SW480 (cell line): ENCODE measurements at regions not wholly inside any gene's neighbourhood (a gene's known extent, or its start where the extent isn't known, plus 50 kb on each side); places are given as distances from the start of the nearest gene placed in this dataset.
"Not testable (repeated sequence)": the region's sequence is repeated elsewhere in the genome, so short reads cannot be mapped to it uniquely, and the experiment has no call there.

Experiments used
- DNase-seq: peaks from one replicate; pipeline ENCODE4 v3.0.0-alpha.2; 2016; ENCODE audit warnings: low spot score

DNA sequence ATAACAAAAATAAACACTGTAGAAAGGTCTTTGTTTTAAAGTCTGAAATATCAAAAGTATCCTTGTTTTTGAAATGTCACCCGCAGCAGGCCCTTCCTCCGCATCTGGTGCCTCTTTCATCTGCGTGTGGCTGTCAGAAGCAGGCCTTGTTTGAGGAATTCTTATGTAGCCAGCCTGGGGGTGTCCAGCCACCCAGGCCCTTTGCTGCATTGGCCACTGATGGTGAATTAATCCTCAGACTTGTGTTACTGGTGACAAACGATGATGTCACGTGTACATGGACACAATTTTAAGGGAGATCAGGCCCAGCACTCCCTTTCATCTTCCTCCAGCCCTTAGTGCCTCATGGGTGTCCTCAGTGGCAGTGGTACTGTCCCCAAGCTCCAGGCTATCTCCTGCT is 208.0 kb upstream of the GALNT2 start:
- no peak for DNase-seq

DNA sequence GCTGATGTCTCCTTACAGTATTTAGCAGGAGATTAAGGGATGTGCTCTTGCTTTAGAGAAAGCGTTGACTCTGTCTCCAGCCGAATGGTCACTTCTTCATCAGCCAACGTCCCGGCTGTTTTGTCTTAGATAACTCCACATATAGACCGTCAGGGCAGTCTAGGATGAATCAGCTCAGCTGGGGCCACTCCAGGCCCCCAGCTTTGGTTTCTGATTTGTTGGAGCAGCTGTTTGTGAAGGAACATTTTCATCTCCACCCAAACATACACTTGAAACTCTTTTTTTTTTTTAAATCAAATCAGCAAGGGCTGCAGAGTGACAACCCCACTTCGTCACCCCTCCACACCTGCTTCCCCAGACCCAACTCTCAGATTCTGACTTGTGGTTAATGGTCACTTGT is 206.1 kb upstream of the GALNT2 start:
- DNase-seq = no peak

DNA sequence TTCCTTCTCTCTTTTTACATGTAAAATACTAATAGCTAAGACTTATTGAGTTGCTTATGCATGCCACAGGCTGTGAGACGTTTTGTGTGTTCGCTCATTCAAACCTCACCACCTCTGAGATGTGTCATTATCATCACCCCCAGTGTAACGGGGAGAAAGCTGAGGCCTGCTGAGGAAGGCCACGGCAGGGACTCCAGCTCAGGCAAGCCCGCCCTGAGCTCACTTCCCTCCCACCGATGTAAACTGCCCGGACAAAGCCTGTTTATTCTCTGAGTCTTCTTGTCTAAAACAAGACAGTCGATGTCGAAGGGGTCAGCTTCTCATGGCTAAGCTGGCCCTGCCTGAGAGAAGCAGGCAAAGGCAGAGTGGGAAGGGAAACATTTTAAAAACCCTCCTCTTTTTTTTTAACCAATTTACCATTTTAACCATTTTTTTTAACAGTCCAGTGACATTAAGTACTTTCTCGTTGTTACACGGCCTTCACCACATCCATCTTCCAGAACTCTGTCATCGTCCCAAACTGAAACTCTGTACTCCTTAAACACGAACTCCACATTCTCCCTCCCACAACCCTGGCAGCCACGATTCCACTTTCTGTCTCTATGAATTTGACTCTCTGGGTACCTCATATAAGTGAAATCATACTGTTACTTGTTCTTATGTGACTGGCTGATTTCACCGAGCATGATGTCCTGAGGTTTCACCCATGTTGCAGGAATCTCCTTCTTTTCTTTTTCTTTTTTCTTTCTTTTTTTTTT is 204.8 kb upstream of the GALNT2 start:
- no peak for DNase-seq

DNA sequence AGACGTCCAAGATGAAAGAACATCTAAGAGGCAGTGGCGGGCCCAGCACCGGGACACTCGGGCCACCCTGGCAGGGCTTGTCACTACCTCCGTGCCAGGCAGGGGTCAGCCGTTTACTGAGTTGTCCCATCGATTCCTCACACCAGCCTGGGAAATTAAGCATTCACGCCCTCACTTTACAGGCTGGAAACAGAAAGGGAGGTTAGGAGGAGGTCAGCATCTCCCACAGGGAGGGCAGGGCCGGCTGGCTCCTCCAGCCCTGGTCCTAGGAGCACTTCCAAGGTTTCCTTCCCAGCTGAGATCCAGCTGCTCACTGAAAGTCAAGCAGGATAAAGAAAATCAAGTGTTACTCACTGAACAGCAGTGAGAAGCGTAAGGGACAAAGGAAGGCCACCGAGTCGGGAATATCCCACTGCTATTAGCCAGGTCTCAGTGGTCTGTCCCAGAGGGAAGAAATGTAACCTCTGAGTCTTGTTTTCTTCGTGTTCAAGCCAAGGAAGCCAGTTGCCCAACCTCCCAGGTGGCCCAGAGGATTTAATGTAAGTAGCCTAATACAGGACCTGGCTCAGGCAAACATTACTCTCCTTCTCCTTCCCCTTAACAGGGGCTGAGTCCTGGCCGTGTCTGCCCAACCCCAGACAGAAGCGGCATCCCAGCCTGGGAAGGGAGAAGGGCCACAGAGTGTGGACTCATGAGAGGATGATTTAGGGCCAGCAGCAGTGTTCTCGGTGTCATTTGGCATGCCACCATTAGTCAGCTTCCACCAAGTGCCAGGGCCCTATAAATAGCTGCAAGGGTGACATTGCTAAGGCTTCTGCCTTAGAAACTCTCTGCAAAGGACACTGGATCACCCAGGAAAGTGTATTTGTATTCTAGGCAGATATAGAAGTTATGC is 203.1 kb upstream of the GALNT2 start:
- DNase-seq = no peak

DNA sequence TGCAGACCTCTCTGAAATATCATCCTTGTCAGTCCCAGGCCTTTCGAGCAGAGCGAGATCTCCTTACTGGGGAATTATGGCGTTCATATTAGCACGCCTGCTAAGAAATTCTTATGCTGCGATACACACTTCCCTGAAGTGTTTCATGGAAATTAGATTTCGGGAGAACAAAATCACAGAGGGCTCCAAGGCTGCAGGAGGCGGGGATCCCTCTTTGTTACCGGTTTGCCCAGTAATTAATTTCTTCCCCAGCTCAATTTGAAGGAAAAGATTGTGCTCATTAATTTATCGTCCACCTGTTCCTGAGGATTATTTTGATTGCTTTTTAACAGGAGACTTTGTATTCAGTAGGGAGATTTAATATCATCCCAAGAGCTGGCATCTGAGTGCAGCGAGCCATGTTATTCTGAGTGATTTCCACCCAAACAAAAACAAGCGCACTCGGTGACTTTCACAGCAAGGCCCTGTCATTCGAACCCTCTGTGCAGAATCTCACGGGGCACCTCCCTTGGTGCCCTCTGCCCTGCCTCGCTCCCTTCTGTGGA is 202.3 kb upstream of the GALNT2 start:
- no peak for DNase-seq

DNA sequence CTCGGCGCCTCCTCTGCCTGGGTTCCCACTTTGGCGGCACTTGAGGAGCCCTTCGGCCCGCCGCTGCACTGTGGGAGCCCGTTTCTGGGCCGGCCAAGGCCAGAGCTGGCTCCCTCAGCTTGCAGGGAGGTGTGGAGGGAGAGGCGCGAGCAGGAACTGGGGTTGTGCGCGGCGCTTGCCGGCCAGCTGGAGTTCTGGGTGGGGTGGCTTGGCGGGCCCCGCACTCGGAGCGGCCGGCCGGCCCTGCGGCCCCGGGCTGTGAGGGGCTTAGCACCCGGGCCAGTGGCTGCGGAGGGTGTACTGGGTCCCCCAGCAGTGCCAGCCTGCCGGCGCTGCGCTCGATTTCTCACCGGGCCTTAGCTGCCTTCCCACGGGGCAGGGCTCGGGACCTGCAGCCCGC is 201.7 kb upstream of the GALNT2 start:
- DNase-seq = not testable (repeated sequence)

- no peak for DNase-seq
These were observed 199.3 kb upstream of the GALNT2 start for GRCh38 chr1:229867726-229868125.

DNA sequence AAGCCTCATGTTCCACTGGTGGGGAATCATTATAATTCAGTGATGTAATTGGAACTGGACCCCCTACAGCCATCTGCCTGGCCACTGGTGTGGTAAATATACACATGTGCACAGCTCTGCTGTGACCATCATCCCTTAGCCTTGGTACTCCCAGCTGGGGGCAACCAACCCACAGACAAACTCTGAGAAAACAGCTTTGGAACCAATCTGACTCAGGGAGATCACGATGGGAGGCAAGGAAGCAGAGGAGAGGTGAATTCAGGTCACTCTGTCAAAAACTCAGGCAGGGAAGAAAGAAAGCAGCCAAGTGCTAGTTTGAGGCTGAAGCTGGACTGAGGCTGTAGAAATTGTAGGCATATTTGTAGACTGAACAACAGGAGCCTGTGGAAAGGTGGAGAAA is 197.8 kb upstream of the GALNT2 start:
- DNase-seq = no peak

DNA sequence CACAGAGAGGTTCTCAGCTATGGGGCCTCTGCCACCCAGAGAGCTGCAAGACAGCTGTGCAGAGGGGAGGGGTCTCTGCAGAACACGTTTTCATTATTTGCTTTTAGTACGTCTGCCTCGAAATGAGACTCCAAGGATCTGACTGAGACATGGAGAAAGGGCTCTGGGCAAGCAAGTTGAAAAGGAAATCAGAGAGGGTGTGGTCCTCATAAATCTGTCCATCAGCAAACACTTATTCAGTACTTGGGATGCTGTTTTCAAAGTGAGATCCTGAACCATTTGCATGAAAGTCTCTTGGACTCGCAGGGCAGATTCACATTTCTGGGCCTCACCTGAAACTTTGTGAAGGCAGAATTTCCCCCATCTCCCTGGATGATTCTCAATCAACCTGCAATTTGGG is 197.4 kb upstream of the GALNT2 start:
- no peak for DNase-seq

DNA sequence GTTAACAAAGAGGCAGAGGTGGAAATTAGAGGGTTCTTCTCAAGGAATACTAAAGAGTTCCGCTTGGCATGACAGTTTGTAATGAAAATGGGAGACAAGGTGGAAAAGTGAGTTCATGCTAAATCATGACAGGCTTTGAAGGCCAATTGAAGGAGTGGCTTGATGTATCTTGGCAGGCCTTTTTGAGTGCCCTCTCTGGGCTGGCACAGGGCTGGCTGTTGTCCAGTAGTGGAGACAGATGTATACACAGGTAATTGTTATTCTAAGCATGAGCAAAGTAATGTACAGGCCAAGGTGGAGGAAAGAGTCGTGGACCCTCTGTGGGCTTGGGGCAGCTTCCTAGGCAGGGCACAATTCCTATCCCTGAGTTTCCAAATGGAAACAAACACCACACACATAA is 196.7 kb upstream of the GALNT2 start:
- DNase-seq = no peak

DNA sequence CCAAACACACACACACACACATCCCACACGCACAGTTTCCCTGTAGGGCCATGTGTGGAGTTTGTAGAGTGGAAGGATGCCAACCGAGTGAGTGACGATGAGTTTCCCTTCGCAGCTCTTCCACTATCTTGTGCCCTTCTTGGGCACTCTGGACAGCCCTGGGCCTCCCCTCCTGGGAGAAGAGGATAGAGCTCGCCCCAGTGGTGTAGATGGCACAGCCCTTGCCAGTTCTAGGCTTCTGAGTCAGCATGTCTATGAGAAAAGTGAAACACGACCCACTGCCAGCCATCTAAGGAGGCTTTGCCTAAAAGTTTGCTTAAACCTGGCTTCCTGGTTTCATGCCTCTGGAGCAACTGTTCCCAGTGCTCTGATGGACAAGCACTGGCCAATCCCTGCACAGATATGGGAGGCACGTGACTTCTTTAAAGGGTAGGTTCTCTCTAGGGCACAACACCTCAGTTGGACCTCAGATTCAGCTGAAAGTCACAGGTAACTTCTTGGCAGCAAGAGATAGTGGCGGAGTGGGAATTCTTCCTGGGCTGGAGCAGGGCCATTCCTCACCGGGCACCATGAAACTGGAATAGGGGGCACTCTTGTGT is 195.9 kb upstream of the GALNT2 start:
- no peak for DNase-seq

GRCh38 chr1:229874136-229874535 is 192.9 kb upstream of the GALNT2 start:
- no peak for DNase-seq

DNA sequence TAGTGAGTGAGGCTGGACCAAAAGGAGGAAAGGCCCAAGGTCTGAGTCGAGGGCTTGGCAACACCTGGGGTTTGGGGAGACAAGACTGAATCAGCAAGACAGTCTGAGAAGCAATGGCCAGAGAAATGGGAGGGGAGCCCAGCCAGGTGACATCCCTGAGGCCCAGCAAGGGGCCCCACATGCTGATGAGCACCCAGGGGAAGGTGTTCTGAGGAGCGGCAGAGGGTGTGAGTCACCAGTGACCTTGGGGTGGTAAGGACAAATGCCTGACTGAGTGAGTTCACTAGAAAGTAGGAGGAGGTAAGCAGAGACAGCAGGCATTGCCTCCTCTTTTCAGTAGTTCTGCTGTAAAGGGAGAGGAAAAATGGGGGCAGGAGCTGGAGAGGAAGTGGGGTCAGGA is 192.4 kb upstream of the GALNT2 start:
- DNase-seq = peak; percentile 25

- no peak for DNase-seq
These were observed 192.0 kb upstream of the GALNT2 start for GRCh38 chr1:229875086-229875485.

GRCh38 chr1:229879746-229880145 is 187.3 kb upstream of the GALNT2 start:
- no peak for DNase-seq

- DNase-seq = no peak
These were observed 186.5 kb upstream of the GALNT2 start for GRCh38 chr1:229880271-229881170.

DNA sequence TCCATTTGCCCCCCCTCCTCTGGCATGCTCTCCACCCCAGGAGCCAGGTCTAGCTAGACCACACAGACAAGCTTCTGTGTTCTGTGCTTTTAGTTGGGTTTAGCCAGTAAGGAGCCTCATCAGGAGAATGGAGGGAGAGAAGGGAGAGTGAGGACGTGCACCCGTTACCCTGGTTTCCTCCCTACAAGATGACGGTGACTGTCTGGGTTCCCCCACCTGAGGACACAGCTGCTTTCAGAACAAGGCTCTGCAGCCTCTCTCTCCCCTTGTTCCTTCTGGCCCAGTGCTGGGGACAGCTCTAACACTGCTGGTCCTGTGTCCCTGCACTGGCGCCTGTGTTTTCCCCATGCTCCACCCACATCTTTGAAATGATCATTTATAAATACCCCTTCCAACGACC is 184.4 kb upstream of the GALNT2 start:
- DNase-seq = no peak

- DNase-seq = no peak
These were observed 183.4 kb upstream of the GALNT2 start for GRCh38 chr1:229883504-229884200.

- no peak for DNase-seq
These were observed 182.3 kb upstream of the GALNT2 start for GRCh38 chr1:229884765-229885164.

DNA sequence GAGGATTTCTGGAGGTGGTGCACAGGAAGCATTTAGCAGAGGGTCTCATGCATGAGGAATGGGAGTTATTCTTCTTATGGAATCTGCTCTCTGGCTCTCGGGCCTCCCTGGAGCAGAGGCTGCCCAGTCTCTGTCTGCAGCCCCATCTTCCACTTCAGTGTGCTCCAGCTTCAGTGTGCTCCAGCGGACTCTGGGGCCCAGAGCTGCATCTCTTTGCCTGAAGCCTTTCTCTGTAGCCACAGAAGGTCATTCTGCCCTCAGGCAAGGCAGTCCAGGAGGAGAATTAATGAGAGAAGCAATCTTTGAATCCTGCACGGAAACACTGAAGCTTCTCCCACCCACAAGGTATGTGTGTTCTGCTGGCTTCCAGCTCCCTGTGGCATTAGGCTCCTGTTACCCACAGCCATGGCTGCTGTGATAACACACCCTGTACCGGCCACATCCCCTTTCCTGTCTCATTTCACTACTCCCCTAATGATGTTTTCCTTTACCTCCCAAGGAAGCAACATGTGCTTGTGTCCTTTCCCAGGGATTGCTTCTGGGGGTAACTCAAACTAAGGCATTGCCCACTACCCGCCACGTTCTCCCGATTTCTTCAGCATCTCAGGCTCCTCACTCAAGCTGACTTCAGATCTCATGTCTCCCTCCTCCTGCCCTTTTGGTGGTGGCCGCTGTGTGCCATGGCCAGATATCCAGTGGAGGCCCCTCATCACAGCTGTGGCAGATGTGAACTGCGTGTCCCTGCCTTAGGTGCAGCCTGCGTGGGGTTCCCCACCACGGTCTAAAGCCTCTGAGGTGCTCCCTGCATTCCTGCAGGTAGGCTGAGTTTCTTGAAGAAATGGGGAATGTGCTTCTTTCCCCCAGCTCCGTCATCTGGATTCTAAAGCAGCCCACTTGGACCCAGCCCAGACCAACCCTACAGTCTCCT is 181.2 kb upstream of the GALNT2 start:
- DNase-seq = no peak
